ENCODE measurements at regions not wholly inside any gene's neighbourhood (a gene's known extent, or its start where the extent isn't known, plus 50 kb on each side); places are given as distances from the start of the nearest gene placed in this dataset.

- Histone ChIP-seq H3K9me3 (no peaks in the 10 kb centered on the region), H3K27me3 (replicated peaks; ENCODE audit: control insufficient read depth, insufficient read depth, low read length) (no peaks in the 10 kb centered on the region), H3K4me1 (no peaks in the 10 kb centered on the region), H3K36me3 (ENCODE audit: control insufficient read depth, insufficient read depth, low read length) (no peaks in the 10 kb centered on the region), H3K4me3 (ENCODE audit: low read depth, low read length) (no peak overlapping the region)
- DNase-seq: no peak
- POLR2A ChIA-PET: no interaction called here
- Mint-ChIP-seq H3K4me3 (ENCODE audit: unreplicated experiment) (no peak overlapping the region), H3K9me3 (ENCODE audit: unreplicated experiment) (no peaks in the 10 kb centered on the region), H3K27me3 (ENCODE audit: insufficient read depth, unreplicated experiment) (no peaks in the 10 kb centered on the region), H3K4me1 (ENCODE audit: low read depth, unreplicated experiment) (no peaks in the 10 kb centered on the region), H3K36me3 (ENCODE audit: insufficient read depth, unreplicated experiment) (no peaks in the 10 kb centered on the region), H3K27ac (ENCODE audit: unreplicated experiment) (no peak overlapping the region)
- TF ChIP-seq CTCF (IDR thresholded peaks at IDR 0.05; ENCODE audit: insufficient read depth in 1 of 2, low read depth in 1 of 2, low read length in 1 of 2, severe bottlenecking in 1 of 2, unreplicated experiment in 1 of 2): no peak
- CTCF ChIA-PET: interaction anchor here (0.6 kb wide), 1 partner anchor 121 kb away, joined by 3 read pairs; no protein-coding TSS in a partner anchor
- BruUV-seq (replicated peaks): no TSS peak
- intact Hi-C loops (cut with micrococcal nuclease; ENCODE audit: unreplicated experiment): no loop called here
Measured at GRCh38 chr21:36535618-36536241, 55.8 kb upstream of the CLDN14 start.

GRCh38 chr21:36538761-36539160 is 58.8 kb upstream of the CLDN14 start:
- BruUV-seq (replicated peaks): no TSS peak

GRCh38 chr21:36539434-36540150 is 59.7 kb upstream of the CLDN14 start:
- intact Hi-C loops (cut with micrococcal nuclease; ENCODE audit: unreplicated experiment): no loop called here
- Mint-ChIP-seq H3K27me3 (ENCODE audit: insufficient read depth, unreplicated experiment) (no peaks in the 10 kb centered on the region), H3K9me3 (ENCODE audit: unreplicated experiment) (no peaks in the 10 kb centered on the region), H3K36me3 (ENCODE audit: insufficient read depth, unreplicated experiment) (no peaks in the 10 kb centered on the region), H3K4me1 (ENCODE audit: low read depth, unreplicated experiment) (no peaks in the 10 kb centered on the region), H3K4me3 (ENCODE audit: unreplicated experiment) (no peak overlapping the region), H3K27ac (ENCODE audit: unreplicated experiment) (no peak overlapping the region)
- no peaks in the 10 kb centered on the region for H3K27me3 ChIP-seq (replicated peaks; ENCODE audit: control insufficient read depth, insufficient read depth, low read length)
- BruUV-seq (replicated peaks): no TSS peak
- no peak overlapping the region for H3K4me3 ChIP-seq (ENCODE audit: low read depth, low read length)
- H3K4me1 ChIP-seq: no peaks in the 10 kb centered on the region
- no peak for TF ChIP-seq CTCF (IDR thresholded peaks at IDR 0.05; ENCODE audit: insufficient read depth in 1 of 2, low read depth in 1 of 2, low read length in 1 of 2, severe bottlenecking in 1 of 2, unreplicated experiment in 1 of 2)
- no peaks in the 10 kb centered on the region for H3K9me3 ChIP-seq
- H3K36me3 ChIP-seq (ENCODE audit: control insufficient read depth, insufficient read depth, low read length): no peaks in the 10 kb centered on the region
- CTCF ChIA-PET: no interaction called here
- POLR2A ChIA-PET: no interaction called here
- DNase-seq: no peak

More at GRCh38 chr21:36538761-36539160, 58.8 kb upstream of the CLDN14 start:
- Histone ChIP-seq H3K27me3 (replicated peaks; ENCODE audit: control insufficient read depth, insufficient read depth, low read length) (no peaks in the 10 kb centered on the region), H3K9me3 (no peaks in the 10 kb centered on the region), H3K4me3 (ENCODE audit: low read depth, low read length) (no peak overlapping the region), H3K36me3 (ENCODE audit: control insufficient read depth, insufficient read depth, low read length) (no peaks in the 10 kb centered on the region), H3K4me1 (no peaks in the 10 kb centered on the region)
- DNase-seq: no peak
- no peaks in the 10 kb centered on the region for H3K4me1 Mint-ChIP-seq (ENCODE audit: low read depth, unreplicated experiment)
- no peaks in the 10 kb centered on the region for H3K27me3 Mint-ChIP-seq (ENCODE audit: insufficient read depth, unreplicated experiment)
- ChIA-PET CTCF (no interaction called here), POLR2A (no interaction called here)
- H3K9me3 Mint-ChIP-seq (ENCODE audit: unreplicated experiment): no peaks in the 10 kb centered on the region
- no peak for TF ChIP-seq CTCF (IDR thresholded peaks at IDR 0.05; ENCODE audit: insufficient read depth in 1 of 2, low read depth in 1 of 2, low read length in 1 of 2, severe bottlenecking in 1 of 2, unreplicated experiment in 1 of 2)
- no peak overlapping the region for H3K27ac Mint-ChIP-seq (ENCODE audit: unreplicated experiment)
- no peak overlapping the region for H3K4me3 Mint-ChIP-seq (ENCODE audit: unreplicated experiment)
- no peaks in the 10 kb centered on the region for H3K36me3 Mint-ChIP-seq (ENCODE audit: insufficient read depth, unreplicated experiment)
- intact Hi-C loops (cut with micrococcal nuclease; ENCODE audit: unreplicated experiment): no loop called here

Data from Caco-2 (cell line).